ENCODE measurements at regions not wholly inside any gene's neighbourhood (a gene's known extent, or its start where the extent isn't known, plus 50 kb on each side); places are given as distances from the start of the nearest gene placed in this dataset.
"Not testable (repeated sequence)": the region's sequence is repeated elsewhere in the genome, so short reads cannot be mapped to it uniquely, and the experiment has no call there.

GRCh38 chr2:67323209-67323991, 73.7 kb upstream of the ETAA1 start:
- no peak for DNase-seq (ENCODE audit: low spot score)
- FAIRE-seq = no peak

GRCh38 chr2:67329513-67329912, 67.6 kb upstream of the ETAA1 start:
- DNase-seq (ENCODE audit: low spot score) (no peak), FAIRE-seq (no peak)

- DNase-seq (ENCODE audit: low spot score) (no peak), FAIRE-seq (no peak)
Measured at GRCh38 chr2:67329951-67330350, 67.2 kb upstream of the ETAA1 start.

GRCh38 chr2:67331419-67332086, 65.6 kb upstream of the ETAA1 start:
- DNase-seq (ENCODE audit: low spot score); FAIRE-seq: not testable (repeated sequence)

GRCh38 chr2:67337903-67338302, 59.2 kb upstream of the ETAA1 start:
- FAIRE-seq (no peak), DNase-seq (ENCODE audit: low spot score) (no peak)

DNA sequence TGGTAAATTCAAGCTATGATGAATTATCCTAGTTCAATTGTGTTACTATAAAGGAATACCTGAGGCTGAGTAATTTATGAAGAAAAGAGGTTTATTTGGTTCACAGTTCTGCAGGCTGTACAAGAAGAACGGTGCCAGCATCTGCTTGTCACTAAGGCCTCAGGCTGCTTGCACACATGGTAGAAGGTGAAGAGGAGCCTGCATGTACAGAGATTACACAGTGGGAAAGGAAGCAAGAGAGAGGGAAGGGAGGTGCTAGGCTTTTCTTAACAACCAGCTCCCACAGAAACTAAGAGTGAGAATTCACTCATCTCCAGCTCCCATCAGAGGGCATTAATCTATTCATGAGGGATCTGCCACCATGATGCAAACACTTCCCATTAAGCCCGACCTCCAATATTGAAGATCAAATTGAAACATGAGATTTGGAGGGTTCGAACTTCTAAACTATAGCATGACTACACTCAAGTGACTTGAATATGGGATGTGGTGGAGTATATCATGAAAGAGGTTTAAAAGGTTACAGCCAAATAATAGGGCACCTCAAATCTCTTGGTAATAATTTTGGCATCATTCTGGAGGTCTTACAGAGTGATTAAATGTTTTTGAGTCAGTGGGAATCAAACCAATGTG, 58.4 kb upstream of the ETAA1 start:
- FAIRE-seq (no peak), DNase-seq (ENCODE audit: low spot score) (no peak)

DNA sequence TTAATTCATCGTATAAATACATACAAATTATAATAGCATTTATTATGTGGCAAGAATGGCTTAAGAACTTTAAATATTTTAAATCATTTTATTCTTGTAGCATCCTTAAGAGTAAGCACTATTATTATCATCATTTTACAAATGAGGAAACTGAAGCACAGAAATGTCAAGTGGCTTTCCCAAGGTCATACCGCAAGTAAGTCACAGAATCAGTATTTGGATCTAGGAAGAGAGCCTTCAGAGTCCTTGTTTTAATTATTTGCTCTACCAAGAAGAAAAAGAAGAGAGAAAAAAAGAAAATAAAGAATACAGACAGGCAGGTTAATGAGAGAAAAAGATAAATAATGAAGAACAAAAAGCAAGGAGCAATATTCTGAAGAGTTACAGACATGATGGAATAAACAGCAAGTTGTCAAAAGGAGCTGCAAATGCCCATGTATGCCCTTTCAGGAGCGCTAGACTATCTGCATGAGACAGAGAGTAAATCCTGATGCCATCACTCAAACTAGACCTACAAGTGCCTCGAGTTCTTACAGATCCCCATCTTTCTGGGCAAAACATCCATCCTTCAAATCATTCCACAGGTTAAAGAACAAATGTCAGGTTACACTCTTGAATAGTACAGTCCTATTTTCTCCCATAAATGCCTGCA, 57.8 kb upstream of the ETAA1 start:
- FAIRE-seq = no peak
- no peak for DNase-seq (ENCODE audit: low spot score)

- FAIRE-seq (no peak), DNase-seq (ENCODE audit: low spot score) (no peak)
Measured at GRCh38 chr2:67340133-67341011, 56.8 kb upstream of the ETAA1 start.

GRCh38 chr2:67341012-67341318, 56.2 kb upstream of the ETAA1 start:
- FAIRE-seq (no peak), DNase-seq (ENCODE audit: low spot score) (no peak)

DNA sequence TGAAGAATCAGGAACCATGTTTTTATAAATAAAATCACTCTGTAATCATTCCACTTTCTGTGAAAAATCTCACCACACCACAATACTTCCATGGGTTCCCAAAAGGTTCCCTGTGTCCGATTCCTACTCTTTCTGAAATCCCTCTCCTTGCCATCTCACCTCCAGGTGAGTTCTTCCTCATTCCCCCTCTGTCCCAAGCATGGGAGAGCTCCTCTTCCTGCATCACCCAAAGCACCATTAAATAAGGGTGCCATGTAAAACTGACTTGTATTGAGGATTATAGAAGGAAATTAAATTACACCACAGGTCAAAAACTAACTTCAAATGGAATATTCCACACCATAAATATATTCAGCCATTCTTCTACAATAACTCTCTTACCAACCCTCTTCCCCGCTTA, 55.8 kb upstream of the ETAA1 start:
- DNase-seq (ENCODE audit: low spot score) = no peak
- FAIRE-seq = no peak

- FAIRE-seq (no peak), DNase-seq (ENCODE audit: low spot score) (no peak)
Measured at GRCh38 chr2:67342394-67342793, 54.7 kb upstream of the ETAA1 start.

DNA sequence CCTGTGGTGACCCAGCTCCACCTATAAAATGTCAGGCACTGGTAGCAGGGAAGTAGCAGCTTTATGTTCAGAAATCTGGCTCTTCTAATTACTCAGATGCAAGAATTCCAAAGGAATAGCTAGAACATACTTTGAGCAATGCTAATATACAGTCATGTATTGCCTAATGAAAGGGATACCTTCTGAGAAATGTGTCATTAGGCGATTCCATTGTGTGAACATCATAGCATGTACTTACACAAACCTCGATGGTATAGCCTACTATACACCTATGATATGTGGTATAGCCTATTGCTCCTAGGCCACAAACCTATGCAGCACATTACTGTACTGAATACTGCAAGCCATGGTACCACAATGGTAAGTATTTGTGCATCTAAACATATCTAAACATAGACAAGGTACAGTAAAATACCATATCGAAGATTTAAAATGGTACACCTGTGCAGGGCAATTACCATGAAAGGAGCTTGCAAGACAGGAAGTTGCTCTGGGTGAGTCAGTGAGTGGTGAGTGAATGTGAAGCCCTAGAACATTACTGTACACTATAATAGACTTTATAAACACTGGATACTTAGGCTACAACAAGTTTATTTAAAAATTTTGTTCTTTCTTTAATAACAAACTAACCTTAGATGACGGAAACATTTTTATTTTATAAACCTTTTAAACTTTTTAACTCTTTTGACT, 50.3 kb upstream of the ETAA1 start:
- DNase-seq (ENCODE audit: low spot score) (no peak), FAIRE-seq (peak; percentile 55)

Data from RCC 7860 (cell line).